HG02642 (cell line): ENCODE measurements at regions not wholly inside any gene's neighbourhood (a gene's known extent, or its start where the extent isn't known, plus 50 kb on each side); places are given as distances from the start of the nearest gene placed in this dataset.
"Not testable (repeated sequence)": the region's sequence is repeated elsewhere in the genome, so short reads cannot be mapped to it uniquely, and the experiment has no call there.

Experiments
- ATAC-seq: cut with Tn5 transposase; IDR thresholded peaks from one replicate; pipeline ENCODE4 v1.9.1; 2021; ENCODE audit warnings: mild to moderate bottlenecking; ENCODE audit not compliant: unreplicated experiment, poor library complexity

GRCh38 chrX:10469-11458 is 270.4 kb upstream of the PLCXD1 start:
- not testable (repeated sequence) for ATAC-seq

GRCh38 chrX:13821-14443 is 267.2 kb upstream of the PLCXD1 start:
- not testable (repeated sequence) for ATAC-seq

GRCh38 chrX:14452-14851 is 266.7 kb upstream of the PLCXD1 start:
- ATAC-seq, result not testable (repeated sequence)

- peak; percentile 92 for ATAC-seq
Measured at GRCh38 chrX:18768-19454, 262.3 kb upstream of the PLCXD1 start.

GRCh38 chrX:19455-19827 is 261.7 kb upstream of the PLCXD1 start:
- ATAC-seq, result peak; percentile 45

- peak; percentile 36 for ATAC-seq
Measured at GRCh38 chrX:19912-20571, 261.1 kb upstream of the PLCXD1 start.

GRCh38 chrX:24139-24538 is 257.0 kb upstream of the PLCXD1 start:
- not testable (repeated sequence) for ATAC-seq
